HEK293T (cell line): ENCODE measurements at regions not wholly inside any gene's neighbourhood (a gene's known extent, or its start where the extent isn't known, plus 50 kb on each side); places are given as distances from the start of the nearest gene placed in this dataset.

Experiments used
- CTCF ChIA-PET: fragments of 350-600 bp; formaldehyde crosslinking; extraction: SDS; loops from one replicate; lab custom pipeline; 2021; ENCODE audit warnings: antibody characterized with exemption, inconsistent platforms; lab: Yijun Ruan, JAX
- POLR2A ChIA-PET: fragments of 350-600 bp; formaldehyde crosslinking; extraction: SDS; loops from one replicate; lab custom pipeline; 2020; ENCODE audit warnings: antibody characterized with exemption, inconsistent platforms; lab: Yijun Ruan, JAX
- DNase-seq: peaks from one replicate; pipeline ENCODE4 v3.0.0; 2012; ENCODE audit warnings: mixed read lengths; ENCODE audit errors: extremely low spot score
- ARNT ChIP-seq: fragments of 450-650 bp; IDR thresholded peaks from 2 replicates; pipeline ENCODE4 v1.6.1; 2017; ENCODE audit warnings: mild to moderate bottlenecking
- BHLHE40 ChIP-seq: fragments of 450-650 bp; IDR thresholded peaks from 2 replicates; pipeline ENCODE4 v1.6.1; 2016; ENCODE audit warnings: mild to moderate bottlenecking, moderate library complexity, borderline replicate concordance
- CTBP1 ChIP-seq: fragments of 450-650 bp; IDR thresholded peaks from 2 replicates; pipeline ENCODE4 v1.6.1; 2016; ENCODE audit warnings: borderline replicate concordance
- ELF4 ChIP-seq: fragments of 450-650 bp; IDR thresholded peaks from 2 replicates; pipeline ENCODE4 v1.6.1; 2017; ENCODE audit warnings: antibody characterized with exemption
- FOXA1 ChIP-seq: fragments of 450-650 bp; IDR thresholded peaks from 2 replicates; pipeline ENCODE4 v1.6.1; 2016; ENCODE audit warnings: mild to moderate bottlenecking
- FOXK2 ChIP-seq: fragments of 450-650 bp; IDR thresholded peaks from 2 replicates; pipeline ENCODE4 v1.6.1; 2016; ENCODE audit warnings: mild to moderate bottlenecking
- FOXM1 ChIP-seq: fragments of 450-650 bp; IDR thresholded peaks from 2 replicates; pipeline ENCODE4 v1.6.1; 2017; ENCODE audit warnings: mild to moderate bottlenecking, borderline replicate concordance
- HDGF ChIP-seq: fragments of 450-650 bp; IDR thresholded peaks from 2 replicates; pipeline ENCODE4 v1.6.1; 2017; ENCODE audit warnings: antibody characterized with exemption, borderline replicate concordance
- L3MBTL2 ChIP-seq: fragments of 450-650 bp; conservative IDR thresholded peaks from 2 replicates; pipeline ENCODE4 v1.6.1; 2016; ENCODE audit warnings: mild to moderate bottlenecking
- LEF1 ChIP-seq: fragments of 450-650 bp; IDR thresholded peaks from 2 replicates; pipeline ENCODE4 v1.6.1; 2017; ENCODE audit warnings: mild to moderate bottlenecking, borderline replicate concordance
- NFRKB ChIP-seq: fragments of 450-650 bp; IDR thresholded peaks from 2 replicates; pipeline ENCODE4 v1.6.1; 2016; ENCODE audit warnings: mild to moderate bottlenecking, moderate library complexity
- SP1 ChIP-seq: fragments of 450-650 bp; IDR thresholded peaks from 2 replicates; pipeline ENCODE4 v1.6.1; 2017
- SUZ12 ChIP-seq: fragments of 450-650 bp; IDR thresholded peaks from 2 replicates; pipeline ENCODE4 v1.6.1; 2016; ENCODE audit warnings: mild to moderate bottlenecking
- TARDBP ChIP-seq: fragments of 450-650 bp; IDR thresholded peaks from 2 replicates; pipeline ENCODE4 v1.6.1; 2016
- ZNF384 ChIP-seq: fragments of 450-650 bp; IDR thresholded peaks from 2 replicates; pipeline ENCODE4 v1.6.1; 2016
- TF ChIP-seq, protein P1 (sequence below): fragments of 450-650 bp; IDR thresholded peaks from 2 replicates; pipeline ENCODE4 v1.6.1; 2016

DNA sequence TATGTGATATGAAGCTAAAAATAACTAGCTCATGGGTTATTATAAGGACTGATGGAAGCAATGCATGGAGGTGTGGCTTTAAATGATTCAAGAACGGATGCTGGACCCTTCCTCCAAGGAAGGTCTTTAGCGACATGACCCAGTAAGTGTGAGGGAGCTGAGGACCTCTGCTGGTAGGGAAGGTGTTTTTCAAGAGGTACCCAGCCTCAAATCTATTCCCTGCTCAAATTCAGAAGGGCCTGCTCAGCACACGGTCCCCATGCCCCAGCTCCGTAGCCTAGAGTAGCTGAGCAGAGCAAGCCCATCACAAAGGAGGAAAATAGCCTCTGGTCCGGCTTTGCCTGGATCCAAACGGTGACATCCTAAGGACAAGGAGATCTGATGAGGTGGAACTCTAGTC is 266.2 kb upstream of the IGF1R start:
- no peak for DNase-seq
- TF ChIP-seq CTBP1 (no peak), ARNT (no peak), ZNF384 (no peak), SP1 (no peak), FOXK2 (no peak), ELF4 (no peak)
- ChIA-PET CTCF (interaction anchor here (0.8 to 1.2 kb wide), 4 partner anchors 9 to 70 kb away, joined by 3 to 5 read pairs (median 4); no protein-coding TSS in a partner anchor), POLR2A (no interaction called here)

- CTCF ChIA-PET, result no interaction called here
These were observed 264.8 kb upstream of the IGF1R start for GRCh38 chr15:98383571-98383970.

DNA sequence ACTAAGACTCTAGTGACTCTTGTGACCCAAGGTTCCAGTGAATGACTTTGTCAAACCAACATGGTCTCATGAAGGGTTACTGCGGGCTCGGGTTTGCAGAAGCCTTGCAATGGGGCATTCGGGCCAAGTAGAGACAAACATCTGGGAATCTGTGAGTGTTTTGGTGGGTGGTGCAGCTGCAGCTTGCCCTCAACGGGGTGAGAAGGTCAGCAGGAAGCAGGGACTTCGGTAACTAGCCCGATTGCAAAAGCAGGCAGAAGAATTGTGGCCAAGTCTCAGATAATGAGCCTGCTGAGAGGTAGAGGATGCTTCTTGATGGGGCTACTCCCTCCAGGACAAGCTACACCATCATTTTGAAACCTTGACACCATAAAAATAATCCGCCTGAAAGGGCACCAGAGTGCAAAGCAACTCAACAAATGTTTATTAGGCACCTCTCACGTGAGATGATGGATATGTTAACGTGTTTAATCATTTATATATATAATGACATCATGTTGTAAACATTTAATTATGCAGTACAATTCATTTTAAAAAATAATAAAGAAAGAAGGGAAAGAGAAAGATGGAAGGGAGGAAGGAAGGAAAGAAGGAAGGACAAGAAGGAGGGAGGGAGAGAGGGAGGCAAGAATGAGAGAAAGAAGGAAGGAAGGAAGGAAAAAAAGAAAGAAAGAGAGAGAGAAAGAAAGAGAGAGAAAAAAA is 263.9 kb upstream of the IGF1R start:
- ChIA-PET POLR2A (interaction anchor here (0.7 kb wide), 1 partner anchor 16 kb away, joined by 3 read pairs; no protein-coding TSS in a partner anchor), CTCF (interaction anchor here (0.6 to 0.8 kb wide), 2 partner anchors 28 to 73 kb away, joined by 3 read pairs; no protein-coding TSS in a partner anchor)
- DNase-seq, result no peak
- no peak for TF ChIP-seq ZNF384
- TF ChIP-seq L3MBTL2, result no peak
- TF ChIP-seq SP1, result no peak

More at GRCh38 chr15:98383571-98383970, 264.8 kb upstream of the IGF1R start:
- POLR2A ChIA-PET, result no interaction called here
- DNase-seq, result no peak
- no peak for TF ChIP-seq SUZ12
- TF ChIP-seq TARDBP, result no peak
- TF ChIP-seq ELF4, result no peak
- TF ChIP-seq L3MBTL2, result no peak
- no peak for TF ChIP-seq NFRKB
- TF ChIP-seq, protein P1, sequence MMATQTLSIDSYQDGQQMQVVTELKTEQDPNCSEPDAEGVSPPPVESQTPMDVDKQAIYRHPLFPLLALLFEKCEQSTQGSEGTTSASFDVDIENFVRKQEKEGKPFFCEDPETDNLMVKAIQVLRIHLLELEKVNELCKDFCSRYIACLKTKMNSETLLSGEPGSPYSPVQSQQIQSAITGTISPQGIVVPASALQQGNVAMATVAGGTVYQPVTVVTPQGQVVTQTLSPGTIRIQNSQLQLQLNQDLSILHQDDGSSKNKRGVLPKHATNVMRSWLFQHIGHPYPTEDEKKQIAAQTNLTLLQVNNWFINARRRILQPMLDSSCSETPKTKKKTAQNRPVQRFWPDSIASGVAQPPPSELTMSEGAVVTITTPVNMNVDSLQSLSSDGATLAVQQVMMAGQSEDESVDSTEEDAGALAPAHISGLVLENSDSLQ, result no peak
- no peak for TF ChIP-seq FOXM1
- TF ChIP-seq FOXK2, result no peak

DNA sequence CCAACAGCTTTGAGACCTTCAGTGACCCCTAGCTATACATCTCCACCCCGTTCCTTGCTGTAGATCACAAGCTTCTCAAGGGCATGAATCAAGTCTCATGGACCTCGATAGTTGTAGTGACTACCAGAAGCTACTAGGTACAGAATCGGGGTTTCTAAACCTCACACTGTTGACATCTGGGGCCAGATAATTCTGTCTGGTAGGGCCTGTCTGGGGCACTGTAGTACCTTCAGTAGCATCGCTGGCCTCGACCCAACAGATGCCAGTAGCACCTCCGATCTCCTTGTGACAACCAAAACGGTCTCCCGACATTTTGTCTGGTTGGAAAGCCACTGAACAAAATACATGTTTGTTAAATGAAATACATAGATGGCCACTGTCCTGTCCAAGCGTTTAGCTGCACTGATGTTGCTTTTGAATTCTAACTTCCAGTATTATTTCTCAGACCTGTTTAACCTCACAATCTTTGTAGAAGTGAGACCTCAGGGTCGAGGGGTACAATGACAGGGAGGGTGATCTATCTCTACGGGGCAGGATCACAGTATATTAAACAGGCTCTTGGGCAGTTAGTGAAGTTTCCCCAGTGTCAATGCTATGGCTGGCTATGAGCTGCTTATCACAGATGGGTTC is 262.5 kb upstream of the IGF1R start:
- TF ChIP-seq L3MBTL2 (no peak), ELF4 (no peak), HDGF (no peak), ZNF384 (no peak), FOXM1 (no peak), FOXK2 (no peak), TARDBP (no peak), BHLHE40 (no peak), CTBP1 (no peak), NFRKB (no peak), FOXA1 (no peak), ARNT (no peak), SUZ12 (no peak), LEF1 (no peak)
- TF ChIP-seq, protein P1, result no peak
- CTCF ChIA-PET, result interaction anchor here (0.6 to 1.4 kb wide), 2 partner anchors 16 to 1483 kb away, joined by 3 read pairs; no protein-coding TSS in a partner anchor
- DNase-seq, result no peak
- POLR2A ChIA-PET, result interaction anchor here (0.7 kb wide), 1 partner anchor 34 kb away, joined by 3 read pairs; no protein-coding TSS in a partner anchor

DNA sequence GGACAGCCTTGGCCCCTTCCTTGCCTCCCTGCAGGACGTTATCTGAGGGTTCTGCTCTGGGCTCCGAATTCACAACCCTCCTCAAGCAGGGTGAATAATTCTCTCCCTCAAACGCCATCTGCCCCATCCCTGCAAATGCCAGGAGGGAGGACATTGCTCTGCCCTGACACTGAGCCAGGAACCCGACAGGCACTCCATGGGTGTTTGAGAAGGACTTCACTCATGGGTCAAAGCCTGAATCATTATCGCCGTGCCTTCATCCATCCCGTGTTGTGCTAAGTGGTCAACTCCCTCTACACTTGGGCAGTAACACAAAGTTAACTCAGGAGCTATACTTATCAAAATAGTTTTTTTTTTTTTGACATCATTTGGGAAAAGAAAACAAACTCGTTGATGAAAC is 261.8 kb upstream of the IGF1R start:
- no peak for DNase-seq
- TF ChIP-seq NFRKB, result no peak
- POLR2A ChIA-PET, result no interaction called here
- CTCF ChIA-PET, result interaction anchor here (1.4 kb wide), 1 partner anchor 17 kb away, joined by 3 read pairs; no protein-coding TSS in a partner anchor

- TF ChIP-seq HDGF, result no peak
- TF ChIP-seq LEF1, result no peak
- TF ChIP-seq SP1, result no peak
- no peak for TF ChIP-seq TARDBP
- CTCF ChIA-PET, result no interaction called here
- no peak for DNase-seq
- POLR2A ChIA-PET, result no interaction called here
These were observed 260.5 kb upstream of the IGF1R start for GRCh38 chr15:98387866-98388265.

GRCh38 chr15:98390946-98391530 is 257.3 kb upstream of the IGF1R start:
- TF ChIP-seq SUZ12, result no peak
- TF ChIP-seq FOXA1, result no peak
- TF ChIP-seq, protein P1, result no peak
- no peak for TF ChIP-seq LEF1
- no peak for TF ChIP-seq L3MBTL2
- no peak for TF ChIP-seq ARNT
- TF ChIP-seq SP1, result no peak
- no peak for TF ChIP-seq FOXK2
- TF ChIP-seq ELF4, result no peak
- TF ChIP-seq TARDBP, result no peak
- no peak for TF ChIP-seq BHLHE40
- POLR2A ChIA-PET, result no interaction called here
- DNase-seq, result no peak
- CTCF ChIA-PET, result no interaction called here
